ENCODE measurements at regions not wholly inside any gene's neighbourhood (a gene's known extent, or its start where the extent isn't known, plus 50 kb on each side); places are given as distances from the start of the nearest gene placed in this dataset.

GRCh38 chr9:126164796-126165525, 161.7 kb upstream of the MVB12B start:
- TF ChIP-seq CTCF (IDR thresholded peaks at IDR 0.05) (no peak), EZH2 (IDR thresholded peaks at IDR 0.05; ENCODE audit: borderline replicate concordance, insufficient read depth, low read depth, low read length, poor library complexity, severe bottlenecking) (no peak)
